Right atrium auricular region (tissue), 2 donors: ENCODE measurements at regions not wholly inside any gene's neighbourhood (a gene's known extent, or its start where the extent isn't known, plus 50 kb on each side); places are given as distances from the start of the nearest gene placed in this dataset.

Experiments
- DNase-seq: peaks from one replicate; pipeline ENCODE4 v3.0.0-alpha.2; 2019; ENCODE audit warnings: low spot score
- H3K27ac ChIP-seq, 2 donors: fragments of 200-600 bp; sonication (generic); 1 replicate in 1 of 2; 2 replicates in 1 of 2; pipeline ENCODE4 v1.5.1; 2016 to 2019
- H3K27me3 ChIP-seq, 2 donors: fragments of 200-600 bp; sonication (generic); one replicate each; pipeline versions ENCODE4 v1.5.1 to v1.6.0; 2017 to 2019
- H3K36me3 ChIP-seq: fragments of 200-600 bp; sonication (generic); one replicate; pipeline ENCODE4 v1.5.1; 2016
- H3K4me1 ChIP-seq, 2 donors: fragments of 200-600 bp; sonication (generic); one replicate each; pipeline versions ENCODE4 v1.5.1 to v1.6.0; 2017 to 2019
- H3K4me3 ChIP-seq, 2 donors: fragments of 200-600 bp; sonication (generic); 1 replicate in 1 of 2; 2 replicates in 1 of 2; pipeline ENCODE4 v1.5.1; 2017 to 2019; ENCODE audit warnings: mild to moderate bottlenecking in 1 of 2, moderate library complexity in 1 of 2
- H3K9me3 ChIP-seq, 2 donors: fragments of 200-600 bp; sonication (generic); one replicate each; pipeline ENCODE4 v1.5.1; 2019
- TF ChIP-seq, protein P1 (sequence below), 2 donors: fragments of 200-600 bp; sonication (generic); IDR thresholded peaks; one replicate each; pipeline ENCODE4 v1.5.1; 2019; ENCODE audit warnings: antibody characterized with exemption in 2 of 2

DNA sequence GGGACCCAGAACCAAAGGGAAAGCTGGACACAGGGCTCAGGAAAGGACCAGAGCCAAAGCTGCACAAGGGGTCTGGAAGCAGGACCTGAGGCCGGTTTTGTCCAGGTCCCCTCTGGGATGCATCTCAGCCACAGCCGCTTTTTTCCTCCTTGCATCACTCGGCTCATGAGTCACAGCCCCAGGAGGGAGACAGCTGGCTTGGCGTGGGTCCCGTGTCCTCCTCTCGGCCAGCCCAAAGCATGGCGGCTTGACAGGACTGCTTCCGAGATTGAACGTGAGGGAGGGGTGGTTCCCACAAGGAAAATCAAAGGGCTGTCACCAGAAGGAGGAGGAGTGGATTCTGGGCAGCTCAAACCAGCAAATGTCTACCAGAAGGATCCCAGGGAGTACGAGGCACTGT, 56.7 kb upstream of the CPLX2 start:
- DNase-seq = no peak
- Histone ChIP-seq H3K36me3 (no peaks in the 10 kb centered on the region), H3K27me3 (no peaks in the 10 kb centered on the region), H3K9me3 (no peaks in the 10 kb centered on the region), H3K27ac (no peak overlapping the region), H3K4me1 (no peaks in the 10 kb centered on the region), H3K4me3 (no peak overlapping the region)
- TF ChIP-seq, protein P1, sequence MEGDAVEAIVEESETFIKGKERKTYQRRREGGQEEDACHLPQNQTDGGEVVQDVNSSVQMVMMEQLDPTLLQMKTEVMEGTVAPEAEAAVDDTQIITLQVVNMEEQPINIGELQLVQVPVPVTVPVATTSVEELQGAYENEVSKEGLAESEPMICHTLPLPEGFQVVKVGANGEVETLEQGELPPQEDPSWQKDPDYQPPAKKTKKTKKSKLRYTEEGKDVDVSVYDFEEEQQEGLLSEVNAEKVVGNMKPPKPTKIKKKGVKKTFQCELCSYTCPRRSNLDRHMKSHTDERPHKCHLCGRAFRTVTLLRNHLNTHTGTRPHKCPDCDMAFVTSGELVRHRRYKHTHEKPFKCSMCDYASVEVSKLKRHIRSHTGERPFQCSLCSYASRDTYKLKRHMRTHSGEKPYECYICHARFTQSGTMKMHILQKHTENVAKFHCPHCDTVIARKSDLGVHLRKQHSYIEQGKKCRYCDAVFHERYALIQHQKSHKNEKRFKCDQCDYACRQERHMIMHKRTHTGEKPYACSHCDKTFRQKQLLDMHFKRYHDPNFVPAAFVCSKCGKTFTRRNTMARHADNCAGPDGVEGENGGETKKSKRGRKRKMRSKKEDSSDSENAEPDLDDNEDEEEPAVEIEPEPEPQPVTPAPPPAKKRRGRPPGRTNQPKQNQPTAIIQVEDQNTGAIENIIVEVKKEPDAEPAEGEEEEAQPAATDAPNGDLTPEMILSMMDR (IDR thresholded peaks at IDR 0.05) = no peak

DNA sequence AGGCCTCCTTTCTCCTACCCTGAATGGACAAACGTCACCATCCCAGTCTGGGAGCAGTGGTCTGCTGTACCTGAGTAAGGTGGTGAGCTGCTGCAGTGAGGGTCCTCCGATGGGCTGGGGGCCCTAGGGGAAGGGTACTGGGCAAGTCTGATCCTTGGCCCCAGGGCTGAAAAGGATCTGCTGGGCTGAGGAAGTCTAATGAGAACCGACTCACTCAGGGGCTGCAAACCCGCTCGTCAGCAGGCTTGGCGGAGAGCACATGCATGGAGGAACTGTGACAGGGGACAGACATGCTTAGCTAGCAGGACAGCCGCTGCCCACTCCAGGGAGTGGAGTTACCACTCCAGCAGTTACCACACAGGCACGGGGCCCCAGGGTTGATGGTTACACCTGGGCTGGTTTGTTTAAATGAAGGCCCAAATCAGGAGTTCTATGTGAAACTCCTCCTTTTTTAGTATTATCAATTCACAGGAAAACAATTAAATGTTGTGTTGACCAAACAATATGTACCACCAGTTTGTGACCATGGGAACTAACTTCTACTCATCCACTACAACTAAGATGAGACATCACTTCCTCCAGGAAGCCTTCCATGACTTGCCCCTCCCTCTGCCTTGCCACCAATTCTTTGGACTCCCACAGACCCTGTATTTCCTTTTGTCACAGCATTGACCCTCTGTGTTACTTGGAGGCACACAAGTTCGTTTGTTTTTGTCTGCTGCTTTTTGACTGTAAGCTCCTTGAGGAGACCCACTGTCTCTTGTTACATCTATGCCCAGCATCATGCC, 56.1 kb upstream of the CPLX2 start:
- Histone ChIP-seq H3K4me1 (no peaks in the 10 kb centered on the region), H3K4me3 (no peak overlapping the region), H3K9me3 (no peaks in the 10 kb centered on the region), H3K36me3 (no peaks in the 10 kb centered on the region), H3K27ac (no peak overlapping the region), H3K27me3 (no peaks in the 10 kb centered on the region)
- DNase-seq = no peak
- TF ChIP-seq, protein P1 (IDR thresholded peaks at IDR 0.05) = no peak

DNA sequence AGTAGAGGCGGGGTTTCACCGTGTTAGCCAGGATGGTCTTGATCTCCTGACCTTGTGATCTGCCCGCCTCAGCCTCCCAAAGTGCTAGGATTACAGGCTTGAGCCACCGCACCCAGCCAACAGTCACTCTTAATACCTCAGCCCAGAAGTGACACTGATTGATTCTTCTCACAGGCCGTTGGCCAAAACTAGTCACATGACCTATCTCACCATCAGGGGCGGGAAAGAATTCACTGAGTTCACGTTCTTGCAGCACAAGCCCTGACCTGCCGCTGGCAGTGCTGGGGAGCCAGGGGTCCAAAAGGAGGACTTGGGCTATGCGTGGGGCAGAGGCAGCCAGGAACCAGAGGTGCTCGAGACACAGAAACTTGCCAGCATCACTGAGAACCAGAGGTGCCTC, 55.0 kb upstream of the CPLX2 start:
- TF ChIP-seq, protein P1 (IDR thresholded peaks at IDR 0.05) = no peak
- H3K4me3 ChIP-seq = no peak overlapping the region
- H3K4me1 ChIP-seq = no peaks in the 10 kb centered on the region
- no peaks in the 10 kb centered on the region for H3K27me3 ChIP-seq
- H3K9me3 ChIP-seq = no peaks in the 10 kb centered on the region
- H3K27ac ChIP-seq = no peak overlapping the region
- DNase-seq = no peak
- no peaks in the 10 kb centered on the region for H3K36me3 ChIP-seq

DNA sequence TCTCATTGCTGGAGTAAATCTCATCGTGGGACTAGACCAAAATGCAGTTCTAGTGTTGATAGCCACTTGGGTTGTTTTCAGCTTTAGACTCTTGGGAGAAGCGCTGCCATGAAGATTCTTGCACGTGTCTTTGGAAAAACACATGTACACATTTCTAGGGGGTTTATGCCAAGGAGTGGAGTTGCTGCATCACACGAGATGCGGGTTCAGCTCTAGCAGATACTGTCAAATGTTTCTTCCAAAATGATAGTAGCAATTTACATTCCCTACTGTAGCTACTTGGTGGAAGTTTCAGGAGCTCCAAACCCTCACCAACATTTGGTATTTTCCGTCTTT, 52.3 kb upstream of the CPLX2 start:
- Histone ChIP-seq H3K27me3 (no peaks in the 10 kb centered on the region), H3K27ac (no peak overlapping the region), H3K9me3 (no peaks in the 10 kb centered on the region), H3K36me3 (no peaks in the 10 kb centered on the region), H3K4me1 (no peaks in the 10 kb centered on the region), H3K4me3 (no peak overlapping the region)
- DNase-seq = no peak
- TF ChIP-seq, protein P1 (IDR thresholded peaks at IDR 0.05) = no peak

DNA sequence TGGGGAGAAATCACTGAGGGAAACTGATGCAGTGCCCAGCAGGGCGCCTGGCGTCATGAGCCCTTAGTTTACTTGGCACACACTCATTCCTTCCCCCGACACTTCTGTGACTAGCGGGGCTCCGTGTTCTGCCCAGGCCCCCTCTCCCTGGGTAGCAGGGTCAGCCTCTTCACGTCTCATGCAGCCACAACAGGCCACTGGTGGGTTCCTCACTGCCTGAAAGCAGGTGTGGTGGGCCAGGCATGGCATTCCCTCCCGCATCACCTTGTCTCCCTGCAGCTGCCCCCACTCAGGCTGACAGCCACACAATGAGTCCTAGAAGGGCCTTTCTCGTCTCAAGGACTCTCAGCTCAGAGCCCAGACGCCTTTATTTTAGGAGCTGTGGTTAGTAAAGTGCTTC, 51.1 kb upstream of the CPLX2 start:
- Histone ChIP-seq H3K27me3 (no peaks in the 10 kb centered on the region), H3K27ac (no peak overlapping the region), H3K4me3 (no peak overlapping the region), H3K9me3 (no peaks in the 10 kb centered on the region), H3K4me1 (no peaks in the 10 kb centered on the region), H3K36me3 (no peaks in the 10 kb centered on the region)
- TF ChIP-seq, protein P1 (IDR thresholded peaks at IDR 0.05) = no peak
- no peak for DNase-seq
